Epithelial cell of esophagus (primary cell): ENCODE measurements at regions not wholly inside any gene's neighbourhood (a gene's known extent, or its start where the extent isn't known, plus 50 kb on each side); places are given as distances from the start of the nearest gene placed in this dataset.

ENCODE experiments used
- DNase-seq: peaks from one replicate; pipeline ENCODE4 v3.0.0; 2010; ENCODE audit warnings: low read depth
- H3K4me3 ChIP-seq: 2 replicates; pipeline ENCODE4 v1.5.1; 2011; ENCODE audit warnings: mild to moderate bottlenecking, low read length, control low read depth
- CTCF ChIP-seq: IDR thresholded peaks from 2 replicates; pipeline ENCODE4 v1.5.1; 2011; ENCODE audit warnings: low read depth, mild to moderate bottlenecking, low read length, control low read depth, inconsistent platforms; ENCODE audit not compliant: insufficient read depth; ENCODE audit errors: missing control alignments

GRCh38 chr3:178067721-178068120 is 468.5 kb upstream of the KCNMB2 start:
- no peak overlapping the region for H3K4me3 ChIP-seq
- DNase-seq, result peak; percentile 7
- no peak for TF ChIP-seq CTCF

- H3K4me3 ChIP-seq, result no peak overlapping the region
- no peak for TF ChIP-seq CTCF
- no peak for DNase-seq
Observed at GRCh38 chr3:178072391-178073305, 463.6 kb upstream of the KCNMB2 start.

- no peak for DNase-seq
- no peak overlapping the region for H3K4me3 ChIP-seq
- TF ChIP-seq CTCF, result no peak
Observed at GRCh38 chr3:178073366-178073765, 462.9 kb upstream of the KCNMB2 start.

GRCh38 chr3:178075344-178075743 is 460.9 kb upstream of the KCNMB2 start:
- H3K4me3 ChIP-seq, result no peak overlapping the region
- no peak for TF ChIP-seq CTCF
- DNase-seq, result no peak

GRCh38 chr3:178078953-178079352 is 457.3 kb upstream of the KCNMB2 start:
- H3K4me3 ChIP-seq, result no peak overlapping the region
- peak; percentile 24 for DNase-seq
- no peak for TF ChIP-seq CTCF

GRCh38 chr3:178079966-178080365 is 456.3 kb upstream of the KCNMB2 start:
- H3K4me3 ChIP-seq, result no peak overlapping the region
- no peak for TF ChIP-seq CTCF
- no peak for DNase-seq
